CD14-positive monocyte (primary cell): ENCODE measurements at regions not wholly inside any gene's neighbourhood (a gene's known extent, or its start where the extent isn't known, plus 50 kb on each side); places are given as distances from the start of the nearest gene placed in this dataset.

Source experiments
- DNase-seq, 3 donors: peaks; one replicate each; pipeline ENCODE4 v3.0.0-alpha.2; 2011 to 2022
- H2AFZ ChIP-seq: 2 replicates; pipeline ENCODE4 v1.6.0; 2012; ENCODE audit warnings: mild to moderate bottlenecking, low read depth, low read length, inconsistent platforms; ENCODE audit not compliant: insufficient read depth, poor library complexity, severe bottlenecking
- H3K27ac ChIP-seq, 2 donors: 1 replicate in 1 of 2; 2 replicates in 1 of 2; pipeline ENCODE4 v1.5.1; 2012 to 2013; ENCODE audit warnings: low read length in 2 of 2, control low read depth in 1 of 2, inconsistent platforms in 1 of 2, low read depth in 1 of 2, mild to moderate bottlenecking in 1 of 2
- H3K27me3 ChIP-seq, 2 donors: one replicate each; pipeline versions ENCODE4 v1.6.0 to v1.6.1; 2011 to 2013; ENCODE audit warnings: low read length in 2 of 2; ENCODE audit not compliant: control insufficient read depth in 2 of 2, insufficient read depth in 2 of 2
- H3K36me3 ChIP-seq, 2 donors: replicated peaks in 1 of 2; 1 replicate in 1 of 2; 2 replicates in 1 of 2; pipeline versions ENCODE4 v1.5.1 to v1.6.1; 2012 to 2013; ENCODE audit warnings: low read length in 2 of 2, control low read depth in 1 of 2, inconsistent platforms in 1 of 2, mild to moderate bottlenecking in 1 of 2; ENCODE audit not compliant: insufficient read depth in 2 of 2, control insufficient read depth in 1 of 2
- H3K4me1 ChIP-seq, 2 donors: 1 replicate in 1 of 2; 2 replicates in 1 of 2; pipeline versions ENCODE4 v1.5.1 to v1.6.1; 2012 to 2013; ENCODE audit warnings: low read length in 2 of 2, control low read depth in 1 of 2, inconsistent platforms in 1 of 2, mild to moderate bottlenecking in 1 of 2, moderate library complexity in 1 of 2; ENCODE audit not compliant: insufficient read depth in 2 of 2, control insufficient read depth in 1 of 2
- H3K4me2 ChIP-seq: replicated peaks from 2 replicates; pipeline ENCODE3; 2012; ENCODE audit warnings: low read length, moderate library complexity, mild to moderate bottlenecking; ENCODE audit not compliant: poor library complexity, severe bottlenecking; ENCODE audit errors: extremely low read depth
- H3K4me3 ChIP-seq, 3 experiments: fragments of 200-600 bp in 1 of 3; sonication (generic) in 1 of 3; replicated peaks in 1 of 3; 1 replicate in 2 of 3; 2 replicates in 1 of 3; pipeline ENCODE4 v1.5.1; 2011 to 2013; ENCODE audit warnings: low read length in 3 of 3, mild to moderate bottlenecking in 3 of 3, control low read depth in 2 of 3, low read depth in 2 of 3, inconsistent platforms in 1 of 3, moderate library complexity in 1 of 3
- H3K79me2 ChIP-seq: 2 replicates; pipeline ENCODE4 v1.6.0; 2012; ENCODE audit warnings: mild to moderate bottlenecking, control low read depth, inconsistent platforms, low read length, moderate library complexity; ENCODE audit not compliant: insufficient read depth
- H3K9ac ChIP-seq: 2 replicates; pipeline ENCODE4 v1.6.0; 2017; ENCODE audit warnings: low read length, mild to moderate bottlenecking; ENCODE audit not compliant: insufficient read depth, poor library complexity, severe bottlenecking
- H3K9me3 ChIP-seq, 2 donors: replicated peaks in 1 of 2; 1 replicate in 1 of 2; 2 replicates in 1 of 2; pipeline versions ENCODE4 v1.5.1 to v1.6.1; 2012 to 2013; ENCODE audit warnings: low read length in 2 of 2, control low read depth in 1 of 2; ENCODE audit not compliant: control insufficient read depth in 1 of 2, insufficient read depth in 1 of 2
- H4K20me1 ChIP-seq: 2 replicates; pipeline ENCODE4 v1.6.0; 2012; ENCODE audit warnings: mild to moderate bottlenecking, low read length, control low read depth, moderate library complexity; ENCODE audit not compliant: insufficient read depth
- H3K27ac Mint-ChIP-seq, 7 donors: one replicate each; pipeline ENCODE4 v1.8.0; 2020; ENCODE audit warnings: mild to moderate bottlenecking in 7 of 7, mixed read lengths in 7 of 7, moderate library complexity in 6 of 7, inconsistent platforms in 2 of 7
- H3K27me3 Mint-ChIP-seq, 3 donors: one replicate each; pipeline ENCODE4 v1.8.0; 2021 to 2022; ENCODE audit warnings: low read depth in 3 of 3, mild to moderate bottlenecking in 3 of 3, mixed read lengths in 3 of 3, moderate library complexity in 3 of 3, inconsistent platforms in 1 of 3
- H3K36me3 Mint-ChIP-seq, 2 donors: one replicate each; pipeline ENCODE4 v1.8.0; 2020; ENCODE audit warnings: mixed read lengths in 2 of 2, inconsistent platforms in 1 of 2, mild to moderate bottlenecking in 1 of 2
- H3K4me1 Mint-ChIP-seq: one replicate; pipeline ENCODE4 v1.8.0; 2020; ENCODE audit warnings: mild to moderate bottlenecking, mixed read lengths
- H3K4me3 Mint-ChIP-seq, 2 donors: one replicate each; pipeline ENCODE4 v1.8.0; 2020; ENCODE audit warnings: mild to moderate bottlenecking in 2 of 2, mixed read lengths in 2 of 2, moderate library complexity in 1 of 2
- H3K9me3 Mint-ChIP-seq, 7 donors: one replicate each; pipeline ENCODE4 v1.8.0; 2020 to 2022; ENCODE audit warnings: mixed read lengths in 7 of 7, mild to moderate bottlenecking in 6 of 7, moderate library complexity in 6 of 7, inconsistent platforms in 2 of 7
- CTCF ChIP-seq: fragments of 200-600 bp; IDR thresholded peaks from one replicate; pipeline ENCODE4 v1.8.0; 2022; ENCODE audit warnings: antibody characterized with exemption, mild to moderate bottlenecking
- WGBS: methylation state at CpG from one replicate; pipeline ENCODE4 v1.1.5; 2013; ENCODE audit warnings: missing lambda C conversion rate; ENCODE audit not compliant: insufficient coverage; 5-methylcytosine and 5-hydroxymethylcytosine counted together
- intact Hi-C, 2 donors: fragments of 100-400 bp; cut with micrococcal nuclease; formaldehyde crosslinking; loops; one replicate each; pipeline versions ENCODE4 v1.15.0 to v1.15.1; 2023

- Histone ChIP-seq H3K79me2 (no peaks in the 10 kb centered on the region), H3K9ac (no peak overlapping the region), H3K4me1 (no peaks in the 10 kb centered on the region), H3K36me3 (no peaks in the 10 kb centered on the region), H3K4me3 (no peak overlapping the region), H3K4me2 (no peak overlapping the region), H3K27me3 (no peaks in the 10 kb centered on the region), H2AFZ (no peak overlapping the region), H3K27ac (no peak overlapping the region), H4K20me1 (no peaks in the 10 kb centered on the region), H3K9me3 (no peaks in the 10 kb centered on the region)
- H3K27ac Mint-ChIP-seq: no peak overlapping the region
- no peak for DNase-seq
- whole genome bisulfite sequencing: no CpG with 5 or more reads among the region's 1 CpG
- H3K4me1 Mint-ChIP-seq: peaks cover 6% of the 10 kb centered on the region
- peaks cover 0 to 3% (median 0%) of the 10 kb centered on the region in 7 donors for H3K9me3 Mint-ChIP-seq
- no peaks in the 10 kb centered on the region for H3K36me3 Mint-ChIP-seq
- no peak overlapping the region for H3K4me3 Mint-ChIP-seq
- H3K27me3 Mint-ChIP-seq: no peaks in the 10 kb centered on the region
- intact Hi-C loops: no loop called here
- TF ChIP-seq CTCF: no peak
These were observed 77.8 kb upstream of the TEX13D start for GRCh38 chrX:124254611-124255010.

DNA sequence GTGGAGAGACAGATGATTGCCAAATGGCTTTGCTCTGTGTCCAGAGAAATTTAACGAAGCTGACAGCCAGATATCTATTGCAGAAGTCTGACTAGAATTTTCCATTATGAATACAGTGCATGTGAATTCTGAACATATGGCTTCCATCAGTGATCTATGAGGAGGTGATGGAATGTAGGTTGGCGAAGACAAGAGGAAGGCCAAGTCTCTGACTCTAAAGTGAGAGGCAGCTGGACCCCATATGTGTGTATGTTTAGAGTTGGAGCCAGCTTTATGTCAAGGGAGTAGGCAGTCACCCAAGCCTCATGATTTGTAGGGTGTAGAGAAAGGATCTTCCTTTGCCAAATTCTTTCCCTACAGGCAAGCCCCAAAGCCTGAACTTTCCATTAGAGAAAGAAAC lies 76.2 kb upstream of the TEX13D start:
- H3K27ac Mint-ChIP-seq: no peak overlapping the region
- no peak for TF ChIP-seq CTCF
- intact Hi-C loops: no loop called here

More for the DNA sequence above, 76.2 kb upstream of the TEX13D start:
- Histone ChIP-seq H3K79me2 (no peaks in the 10 kb centered on the region), H2AFZ (no peak overlapping the region), H3K27me3 (no peaks in the 10 kb centered on the region), H3K4me3 (no peak overlapping the region), H4K20me1 (no peaks in the 10 kb centered on the region), H3K36me3 (no peaks in the 10 kb centered on the region), H3K9ac (no peak overlapping the region), H3K27ac (no peak overlapping the region), H3K9me3 (no peaks in the 10 kb centered on the region), H3K4me1 (no peaks in the 10 kb centered on the region), H3K4me2 (no peak overlapping the region)
- Mint-ChIP-seq H3K27me3 (no peaks in the 10 kb centered on the region), H3K9me3 (peaks cover 0 to 3% (median 0%) of the 10 kb centered on the region in 7 donors), H3K4me3 (no peak overlapping the region), H3K36me3 (no peaks in the 10 kb centered on the region), H3K4me1 (peaks cover 4% of the 10 kb centered on the region)
- WGBS: no CpG with 5 or more reads among the region's 2 CpGs
- DNase-seq: no peak
